ENCODE measurements at regions not wholly inside any gene's neighbourhood (a gene's known extent, or its start where the extent isn't known, plus 50 kb on each side); places are given as distances from the start of the nearest gene placed in this dataset.

GRCh38 chr4:168021666-168022065, 70.7 kb upstream of the ANXA10 start:
- TF ChIP-seq CTCF (IDR thresholded peaks at IDR 0.05) (no peak), POLR2A (IDR thresholded peaks at IDR 0.05) (no peak)

Measured in adrenal gland (tissue), 5 donors.